ENCODE measurements at regions not wholly inside any gene's neighbourhood (a gene's known extent, or its start where the extent isn't known, plus 50 kb on each side); places are given as distances from the start of the nearest gene placed in this dataset.

GRCh38 chr3:87420171-87420570 is 143.8 kb upstream of the POU1F1 start:
- Histone ChIP-seq H3K9me1 (ENCODE audit: control insufficient read depth, extremely low read depth, insufficient read depth, low read length) (no peaks in the 10 kb centered on the region), H2AFZ (ENCODE audit: control insufficient read depth, low read length) (no peak overlapping the region), H3K4me1 (ENCODE audit: control insufficient read depth, extremely low read depth, insufficient read depth, low read length) (no peaks in the 10 kb centered on the region), H4K20me1 (ENCODE audit: control insufficient read depth, extremely low read depth, insufficient read depth, low read length) (no peaks in the 10 kb centered on the region), H3K36me3 (ENCODE audit: control insufficient read depth in 2 of 2, extremely low read depth in 1 of 2, insufficient read depth in 2 of 2, low read length in 2 of 2) (no peaks in the 10 kb centered on the region), H3K27me3 (ENCODE audit: control insufficient read depth, extremely low read depth, insufficient read depth, low read length) (no peaks in the 10 kb centered on the region), H3K4me2 (ENCODE audit: control insufficient read depth, extremely low read depth, insufficient read depth, low read depth, low read length) (no peak overlapping the region), H3K9me3 (ENCODE audit: control insufficient read depth, low read depth, low read length) (no peaks in the 10 kb centered on the region), H3K27ac (ENCODE audit: control insufficient read depth, insufficient read depth, low read length) (no peak overlapping the region), H3K9ac (ENCODE audit: control insufficient read depth, extremely low read depth, insufficient read depth, low read length) (no peak overlapping the region), H3K4me3 (ENCODE audit: control insufficient read depth in 2 of 3, extremely low read depth in 1 of 3, insufficient read depth in 2 of 3, low read depth in 1 of 3, low read length in 3 of 3) (no peak overlapping the region), H3K79me2 (ENCODE audit: control insufficient read depth, insufficient read depth, low read length) (no peaks in the 10 kb centered on the region)
- FAIRE-seq = no peak
- DNase-seq (ENCODE audit: low read depth, low spot score) = no peak
- TF ChIP-seq CTCF (optimal IDR thresholded peaks at IDR 0.05 in 1 of 3, IDR thresholded peaks at IDR 0.05 in 1 of 3, conservative IDR thresholded peaks at IDR 0.05 in 1 of 3; ENCODE audit: extremely low read depth in 1 of 3, insufficient read depth in 2 of 3, low read length in 3 of 3) (no peak), EZH2 (IDR thresholded peaks at IDR 0.05; ENCODE audit: low read length) (no peak)
- dilution Hi-C loops (cut with MboI; ENCODE audit: extremely low pct_ligation_motif_present, low sequenced_read_pairs) = no loop called here

GRCh38 chr3:87414271-87414670 is 137.9 kb upstream of the POU1F1 start:
- no peak for DNase-seq (ENCODE audit: low read depth, low spot score)
- no peak overlapping the region for H3K27ac ChIP-seq (ENCODE audit: control insufficient read depth, insufficient read depth, low read length)
- no peak overlapping the region for H3K4me3 ChIP-seq (ENCODE audit: control insufficient read depth in 2 of 3, extremely low read depth in 1 of 3, insufficient read depth in 2 of 3, low read depth in 1 of 3, low read length in 3 of 3)
- H3K79me2 ChIP-seq (ENCODE audit: control insufficient read depth, insufficient read depth, low read length) = no peaks in the 10 kb centered on the region
- H3K36me3 ChIP-seq (ENCODE audit: control insufficient read depth in 2 of 2, extremely low read depth in 1 of 2, insufficient read depth in 2 of 2, low read length in 2 of 2) = no peaks in the 10 kb centered on the region
- H3K9me1 ChIP-seq (ENCODE audit: control insufficient read depth, extremely low read depth, insufficient read depth, low read length) = no peaks in the 10 kb centered on the region
- H3K4me2 ChIP-seq (ENCODE audit: control insufficient read depth, extremely low read depth, insufficient read depth, low read depth, low read length) = no peak overlapping the region
- H3K27me3 ChIP-seq (ENCODE audit: control insufficient read depth, extremely low read depth, insufficient read depth, low read length) = no peaks in the 10 kb centered on the region
- no peak overlapping the region for H2AFZ ChIP-seq (ENCODE audit: control insufficient read depth, low read length)
- dilution Hi-C loops (cut with MboI; ENCODE audit: extremely low pct_ligation_motif_present, low sequenced_read_pairs) = no loop called here
- H3K9ac ChIP-seq (ENCODE audit: control insufficient read depth, extremely low read depth, insufficient read depth, low read length) = no peak overlapping the region
- TF ChIP-seq EZH2 (IDR thresholded peaks at IDR 0.05; ENCODE audit: low read length) (no peak), CTCF (optimal IDR thresholded peaks at IDR 0.05 in 1 of 3, IDR thresholded peaks at IDR 0.05 in 1 of 3, conservative IDR thresholded peaks at IDR 0.05 in 1 of 3; ENCODE audit: extremely low read depth in 1 of 3, insufficient read depth in 2 of 3, low read length in 3 of 3) (no peak)
- no peaks in the 10 kb centered on the region for H3K4me1 ChIP-seq (ENCODE audit: control insufficient read depth, extremely low read depth, insufficient read depth, low read length)
- no peaks in the 10 kb centered on the region for H4K20me1 ChIP-seq (ENCODE audit: control insufficient read depth, extremely low read depth, insufficient read depth, low read length)
- no peaks in the 10 kb centered on the region for H3K9me3 ChIP-seq (ENCODE audit: control insufficient read depth, low read depth, low read length)
- FAIRE-seq = no peak

Measured in keratinocyte (primary cell).